CD4-positive, alpha-beta T cell (primary cell): ENCODE measurements at regions not wholly inside any gene's neighbourhood (a gene's known extent, or its start where the extent isn't known, plus 50 kb on each side); places are given as distances from the start of the nearest gene placed in this dataset.

Experiments
- ATAC-seq: fragments of 200-7000 bp; cut with Tn5 transposase; one replicate; pipeline ENCODE4 v1.10.0; 2022; ENCODE audit warnings: mild to moderate bottlenecking; ENCODE audit not compliant: poor library complexity
- CTCF ChIA-PET: fragments of 350-600 bp; sonication (Branson Sonifier 250); formaldehyde crosslinking; loops from one replicate; lab custom pipeline; 2021; ENCODE audit warnings: antibody characterized with exemption, inconsistent platforms; lab: Charles Lee
- POLR2A ChIA-PET: fragments of 350-600 bp; sonication (Branson Sonifier 250); formaldehyde crosslinking; loops from one replicate; lab custom pipeline; 2021; ENCODE audit warnings: antibody characterized with exemption, inconsistent platforms; lab: Charles Lee
- DNase-seq, 14 experiments: peaks; one replicate each; pipeline ENCODE4 v3.0.0-alpha.2; 2013 to 2020; ENCODE audit warnings: mixed read lengths in 2 of 14
- H3K27ac ChIP-seq, 2 donors: one replicate each; pipeline versions ENCODE4 v1.5.1 to v1.7.0; 2013; ENCODE audit warnings: low read length in 2 of 2, low read depth in 1 of 2, mild to moderate bottlenecking in 1 of 2
- H3K27me3 ChIP-seq, 2 experiments: 1 replicate in 1 of 2; 2 replicates in 1 of 2; pipeline versions ENCODE4 v1.6.1 to v1.7.0; 2013; ENCODE audit warnings: low read length in 2 of 2, control low read depth in 1 of 2, mild to moderate bottlenecking in 1 of 2, moderate library complexity in 1 of 2; ENCODE audit not compliant: insufficient read depth in 2 of 2, control insufficient read depth in 1 of 2
- H3K36me3 ChIP-seq: one replicate; pipeline ENCODE4 v1.6.1; 2013; ENCODE audit warnings: low read length, control low read depth; ENCODE audit not compliant: insufficient read depth
- H3K4me1 ChIP-seq: one replicate; pipeline ENCODE4 v1.6.1; 2013; ENCODE audit warnings: low read length, control low read depth; ENCODE audit not compliant: insufficient read depth
- H3K4me3 ChIP-seq: one replicate; pipeline ENCODE4 v1.5.1; 2013; ENCODE audit warnings: mild to moderate bottlenecking, low read length, moderate library complexity
- H3K9me3 ChIP-seq, 2 experiments: 1 replicate in 1 of 2; 2 replicates in 1 of 2; pipeline versions ENCODE4 v1.6.1 to v1.7.0; 2013; ENCODE audit warnings: low read length in 2 of 2, mild to moderate bottlenecking in 2 of 2, control low read depth in 1 of 2, moderate library complexity in 1 of 2; ENCODE audit not compliant: control insufficient read depth in 1 of 2, insufficient read depth in 1 of 2
- H3K27ac Mint-ChIP-seq: one replicate; pipeline ENCODE4 v1.8.0; 2020; ENCODE audit warnings: mixed read lengths
- H3K27me3 Mint-ChIP-seq: one replicate; pipeline ENCODE4 v1.8.0; 2021; ENCODE audit warnings: mixed read lengths
- H3K36me3 Mint-ChIP-seq: one replicate; pipeline ENCODE4 v1.8.0; 2021; ENCODE audit warnings: low read depth, mixed read lengths
- H3K4me1 Mint-ChIP-seq: one replicate; pipeline ENCODE4 v1.8.0; 2021; ENCODE audit warnings: low read depth, mixed read lengths
- H3K4me3 Mint-ChIP-seq: one replicate; pipeline ENCODE4 v1.8.0; 2020; ENCODE audit warnings: mild to moderate bottlenecking, mixed read lengths
- H3K9me3 Mint-ChIP-seq: one replicate; pipeline ENCODE4 v1.8.0; 2020; ENCODE audit warnings: mixed read lengths
- intact Hi-C, 2 experiments: fragments of 100-400 bp; cut with DNase I in 1 of 2; cut with micrococcal nuclease in 1 of 2; formaldehyde crosslinking; loops; one replicate each; pipeline versions ENCODE4 v1.15.1 to v1.9.0; 2023 to 2025; cut with DNase I, micrococcal nuclease
- TF ChIP-seq, protein P1 (sequence below): fragments of 200-600 bp; IDR thresholded peaks from one replicate; pipeline ENCODE4 v1.8.0; 2022; ENCODE audit warnings: antibody characterized with exemption, mild to moderate bottlenecking

DNA sequence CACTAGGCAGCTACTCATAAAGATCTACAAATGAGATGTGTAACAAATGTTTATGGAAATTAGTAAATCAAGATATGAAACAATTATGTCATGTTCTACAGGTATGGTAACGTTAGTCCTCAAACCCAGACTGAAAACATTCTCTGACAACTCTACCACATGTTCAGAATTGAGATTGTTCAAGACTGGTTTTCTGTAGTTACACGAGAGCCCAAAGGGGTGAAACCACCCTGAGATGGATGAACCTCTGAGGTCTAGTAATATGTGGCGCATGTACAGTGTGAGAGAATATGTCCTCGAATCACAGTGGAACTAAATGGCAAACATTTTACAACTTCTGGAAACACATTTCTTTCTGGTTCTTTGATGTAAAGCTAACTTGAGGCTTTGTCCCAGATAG, 614.3 kb downstream of the ZEB2 start:
- Mint-ChIP-seq H3K36me3 (no peaks in the 10 kb centered on the region), H3K27me3 (no peaks in the 10 kb centered on the region), H3K4me3 (no peak overlapping the region), H3K9me3 (no peaks in the 10 kb centered on the region), H3K27ac (no peak overlapping the region), H3K4me1 (no peaks in the 10 kb centered on the region)
- DNase-seq: no peak
- TF ChIP-seq, protein P1, sequence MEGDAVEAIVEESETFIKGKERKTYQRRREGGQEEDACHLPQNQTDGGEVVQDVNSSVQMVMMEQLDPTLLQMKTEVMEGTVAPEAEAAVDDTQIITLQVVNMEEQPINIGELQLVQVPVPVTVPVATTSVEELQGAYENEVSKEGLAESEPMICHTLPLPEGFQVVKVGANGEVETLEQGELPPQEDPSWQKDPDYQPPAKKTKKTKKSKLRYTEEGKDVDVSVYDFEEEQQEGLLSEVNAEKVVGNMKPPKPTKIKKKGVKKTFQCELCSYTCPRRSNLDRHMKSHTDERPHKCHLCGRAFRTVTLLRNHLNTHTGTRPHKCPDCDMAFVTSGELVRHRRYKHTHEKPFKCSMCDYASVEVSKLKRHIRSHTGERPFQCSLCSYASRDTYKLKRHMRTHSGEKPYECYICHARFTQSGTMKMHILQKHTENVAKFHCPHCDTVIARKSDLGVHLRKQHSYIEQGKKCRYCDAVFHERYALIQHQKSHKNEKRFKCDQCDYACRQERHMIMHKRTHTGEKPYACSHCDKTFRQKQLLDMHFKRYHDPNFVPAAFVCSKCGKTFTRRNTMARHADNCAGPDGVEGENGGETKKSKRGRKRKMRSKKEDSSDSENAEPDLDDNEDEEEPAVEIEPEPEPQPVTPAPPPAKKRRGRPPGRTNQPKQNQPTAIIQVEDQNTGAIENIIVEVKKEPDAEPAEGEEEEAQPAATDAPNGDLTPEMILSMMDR: no peak
- Histone ChIP-seq H3K27me3 (no peaks in the 10 kb centered on the region), H3K4me3 (no peak overlapping the region), H3K4me1 (no peaks in the 10 kb centered on the region), H3K36me3 (no peaks in the 10 kb centered on the region), H3K9me3 (no peaks in the 10 kb centered on the region), H3K27ac (no peak overlapping the region)
- ChIA-PET CTCF (no interaction called here), POLR2A (no interaction called here)
- intact Hi-C loops: no loop called here
- no peak for ATAC-seq

DNA sequence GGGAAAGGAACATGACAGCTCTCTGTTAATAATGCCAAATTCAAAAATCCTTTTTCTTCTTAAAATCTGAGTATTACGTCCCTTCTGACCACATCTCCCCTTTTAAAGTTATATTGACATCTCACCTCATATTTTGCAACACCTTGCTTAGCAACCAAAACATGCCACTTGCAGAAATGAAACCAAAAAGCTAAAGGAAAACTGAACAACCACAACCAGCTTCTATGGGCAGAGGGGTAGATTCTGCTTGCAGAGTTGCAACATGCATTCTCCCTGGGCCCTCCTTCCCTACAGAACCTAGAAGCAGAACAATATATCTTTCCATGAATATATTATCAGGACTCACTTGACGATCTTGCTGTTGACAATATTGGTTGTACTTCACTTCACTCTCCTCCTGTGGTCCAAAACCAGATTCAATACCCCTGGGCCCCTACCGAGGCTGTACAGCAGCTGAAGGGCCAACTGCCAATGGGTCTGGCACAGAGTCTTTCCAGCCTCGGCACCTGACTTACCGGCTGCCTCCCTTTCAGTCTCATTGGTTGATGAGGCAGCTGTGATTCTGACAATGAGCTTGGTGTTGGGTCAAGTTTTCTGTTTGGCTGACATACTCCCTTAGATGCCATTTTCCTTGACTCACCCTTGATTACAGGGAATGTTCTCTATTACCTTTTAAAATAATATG, 616.6 kb downstream of the ZEB2 start:
- no peaks in the 10 kb centered on the region for H3K36me3 Mint-ChIP-seq
- CTCF ChIA-PET: no interaction called here

DNA sequence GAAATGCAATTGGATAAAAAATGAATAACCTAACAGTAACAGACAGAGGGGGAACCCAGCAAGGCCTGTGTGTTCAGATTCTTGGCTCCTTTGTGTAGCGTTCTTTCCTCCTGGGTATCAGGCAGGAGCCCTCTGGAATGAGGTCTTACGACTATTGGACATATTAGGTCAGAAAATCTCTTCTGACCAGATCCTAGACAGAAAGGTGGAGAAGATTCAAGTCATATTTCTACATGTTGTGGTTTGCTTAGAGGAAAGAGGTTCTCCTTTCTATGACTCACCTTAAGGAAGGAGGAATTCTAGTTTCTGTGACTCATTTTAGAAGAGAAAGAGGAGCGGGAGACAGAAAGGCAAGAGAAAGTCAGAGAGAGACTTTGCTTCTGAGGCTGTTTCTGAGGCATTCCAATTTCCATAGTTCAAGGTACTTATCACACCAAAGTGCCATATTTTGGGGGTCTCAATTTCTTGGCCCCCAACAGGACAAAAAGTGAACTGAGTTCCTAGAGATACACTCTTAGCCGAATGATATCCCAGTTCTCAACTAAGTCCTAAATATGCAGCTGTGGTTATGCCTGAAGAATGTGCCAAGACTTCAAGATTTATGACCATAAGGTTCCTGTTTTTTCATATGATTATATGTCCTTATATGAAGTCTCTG, 618.6 kb downstream of the ZEB2 start:
- H3K27ac Mint-ChIP-seq: no peak overlapping the region
- Histone ChIP-seq H3K4me1 (no peaks in the 10 kb centered on the region), H3K27ac (no peak overlapping the region), H3K4me3 (no peak overlapping the region), H3K36me3 (no peaks in the 10 kb centered on the region), H3K9me3 (no peaks in the 10 kb centered on the region), H3K27me3 (no peaks in the 10 kb centered on the region)
- POLR2A ChIA-PET: no interaction called here
- no peaks in the 10 kb centered on the region for H3K27me3 Mint-ChIP-seq
- CTCF ChIA-PET: no interaction called here
- H3K9me3 Mint-ChIP-seq: no peaks in the 10 kb centered on the region
- TF ChIP-seq, protein P1: no peak
- no peak overlapping the region for H3K4me3 Mint-ChIP-seq
- ATAC-seq (no peak), DNase-seq (no peak)
- no peaks in the 10 kb centered on the region for H3K4me1 Mint-ChIP-seq
- intact Hi-C loops: no loop called here
- no peaks in the 10 kb centered on the region for H3K36me3 Mint-ChIP-seq

More for the DNA sequence above, 616.6 kb downstream of the ZEB2 start:
- no peaks in the 10 kb centered on the region for H3K9me3 Mint-ChIP-seq
- ATAC-seq (no peak), DNase-seq (peak in 1 of 14 experiments; percentile 16)
- no peaks in the 10 kb centered on the region for H3K36me3 ChIP-seq
- no peaks in the 10 kb centered on the region for H3K4me1 ChIP-seq
- H3K27ac Mint-ChIP-seq: no peak overlapping the region
- H3K27me3 Mint-ChIP-seq: no peaks in the 10 kb centered on the region
- POLR2A ChIA-PET: no interaction called here
- no peak overlapping the region for H3K4me3 Mint-ChIP-seq
- H3K27ac ChIP-seq: no peak overlapping the region
- H3K4me1 Mint-ChIP-seq: no peaks in the 10 kb centered on the region
- H3K4me3 ChIP-seq: no peak overlapping the region
- H3K9me3 ChIP-seq: no peaks in the 10 kb centered on the region
- TF ChIP-seq, protein P1: no peak
- H3K27me3 ChIP-seq: no peaks in the 10 kb centered on the region
- intact Hi-C loops: no loop called here
